RWPE2 (cell line): ENCODE measurements at regions not wholly inside any gene's neighbourhood (a gene's known extent, or its start where the extent isn't known, plus 50 kb on each side); places are given as distances from the start of the nearest gene placed in this dataset.
"Not testable (repeated sequence)": the region's sequence is repeated elsewhere in the genome, so short reads cannot be mapped to it uniquely, and the experiment has no call there.

Source experiments
- ATAC-seq: fragments of 200-7000 bp; cut with Tn5 transposase; 3 replicates; pipeline ENCODE4 v1.9.1; 2021; ENCODE audit warnings: low read depth
- DNase-seq: peaks from one replicate; pipeline ENCODE4 v3.0.0-alpha.2; 2020; ENCODE audit warnings: low spot score
- H3K27ac ChIP-seq: fragments of 450-650 bp; 2 replicates; pipeline ENCODE4 v1.5.1; 2017; ENCODE audit warnings: mild to moderate bottlenecking; ENCODE audit not compliant: poor library complexity, severe bottlenecking
- H3K27me3 ChIP-seq: fragments of 250-450 bp; sonication (Bioruptor Pico); 2 replicates; pipeline ENCODE4 v1.5.1; 2021; ENCODE audit warnings: mild to moderate bottlenecking, moderate library complexity; ENCODE audit not compliant: insufficient read depth, poor library complexity, severe bottlenecking
- H3K36me3 ChIP-seq: fragments of 250-450 bp; sonication (Bioruptor Pico); 2 replicates; pipeline ENCODE4 v1.5.1; 2020; ENCODE audit warnings: low read depth, mild to moderate bottlenecking, moderate library complexity
- H3K4me1 ChIP-seq: fragments of 250-450 bp; sonication (Bioruptor Pico); 2 replicates; pipeline ENCODE4 v1.5.1; 2021; ENCODE audit warnings: mild to moderate bottlenecking, moderate library complexity; ENCODE audit not compliant: insufficient read depth, poor library complexity, severe bottlenecking
- H3K4me3 ChIP-seq: fragments of 250-450 bp; sonication (Bioruptor Pico); 2 replicates; pipeline ENCODE4 v1.5.1; 2021; ENCODE audit warnings: mild to moderate bottlenecking, moderate library complexity; ENCODE audit not compliant: severe bottlenecking
- H3K9me3 ChIP-seq: fragments of 250-450 bp; sonication (Bioruptor Pico); 2 replicates; pipeline ENCODE4 v1.5.1; 2021; ENCODE audit warnings: mild to moderate bottlenecking, moderate library complexity; ENCODE audit not compliant: severe bottlenecking
- CTCF ChIP-seq: fragments of 450-650 bp; IDR thresholded peaks from one replicate; pipeline ENCODE4 v1.5.1; 2017; ENCODE audit warnings: mild to moderate bottlenecking, moderate library complexity; ENCODE audit not compliant: poor library complexity, severe bottlenecking

DNA sequence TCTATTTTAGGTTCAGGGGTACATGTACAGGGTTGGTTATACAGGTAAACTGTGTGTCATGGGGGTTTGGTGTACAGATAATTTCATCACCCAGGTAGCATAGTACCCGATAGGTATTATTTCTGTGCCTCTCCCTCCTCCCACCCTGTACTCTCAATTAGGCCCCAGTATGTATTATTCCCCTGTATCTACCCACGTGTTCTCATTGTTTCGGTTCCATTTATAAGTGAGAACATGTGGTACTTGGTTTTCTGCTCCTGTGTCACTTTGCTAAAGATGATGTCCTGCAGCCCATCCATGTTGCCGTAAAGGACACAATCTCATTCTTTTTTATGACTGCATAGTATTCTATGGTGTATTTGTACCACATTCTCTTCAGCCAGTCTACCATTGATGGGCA lies 96.8 kb upstream of the SLC24A2 start:
- DNase-seq: no peak
- no peak overlapping the region for H3K4me3 ChIP-seq
- no peak for TF ChIP-seq CTCF
- H3K27ac ChIP-seq: no peak overlapping the region
- H3K4me1 ChIP-seq: no peaks in the 10 kb centered on the region
- H3K36me3 ChIP-seq: no peaks in the 10 kb centered on the region
- no peaks in the 10 kb centered on the region for H3K27me3 ChIP-seq
- no peak for ATAC-seq
- no peaks in the 10 kb centered on the region for H3K9me3 ChIP-seq

DNA sequence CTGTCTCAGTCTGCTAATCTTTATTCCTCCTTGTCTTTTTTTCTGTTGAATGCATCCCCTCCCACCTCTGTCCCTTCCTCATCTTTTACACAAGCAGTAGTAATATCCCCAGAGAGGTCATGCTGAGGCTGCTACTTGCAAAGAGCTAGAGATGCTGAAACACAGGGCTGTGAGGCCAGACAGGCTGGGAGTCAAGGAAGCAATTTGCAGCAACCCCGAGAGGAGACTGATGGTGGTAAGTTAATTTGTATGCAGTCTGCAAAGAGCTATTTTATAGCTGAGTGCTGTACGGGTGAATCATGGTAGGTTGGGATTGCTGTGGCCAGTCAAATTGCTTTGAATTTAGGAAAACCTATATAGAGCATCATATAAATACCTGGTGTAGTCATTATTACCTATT lies 90.2 kb upstream of the SLC24A2 start:
- no peaks in the 10 kb centered on the region for H3K4me1 ChIP-seq
- no peak overlapping the region for H3K4me3 ChIP-seq
- DNase-seq (no peak), ATAC-seq (no peak)
- no peak for TF ChIP-seq CTCF
- H3K27ac ChIP-seq: no peak overlapping the region
- H3K9me3 ChIP-seq: no peaks in the 10 kb centered on the region
- no peaks in the 10 kb centered on the region for H3K36me3 ChIP-seq
- H3K27me3 ChIP-seq: no peaks in the 10 kb centered on the region

DNA sequence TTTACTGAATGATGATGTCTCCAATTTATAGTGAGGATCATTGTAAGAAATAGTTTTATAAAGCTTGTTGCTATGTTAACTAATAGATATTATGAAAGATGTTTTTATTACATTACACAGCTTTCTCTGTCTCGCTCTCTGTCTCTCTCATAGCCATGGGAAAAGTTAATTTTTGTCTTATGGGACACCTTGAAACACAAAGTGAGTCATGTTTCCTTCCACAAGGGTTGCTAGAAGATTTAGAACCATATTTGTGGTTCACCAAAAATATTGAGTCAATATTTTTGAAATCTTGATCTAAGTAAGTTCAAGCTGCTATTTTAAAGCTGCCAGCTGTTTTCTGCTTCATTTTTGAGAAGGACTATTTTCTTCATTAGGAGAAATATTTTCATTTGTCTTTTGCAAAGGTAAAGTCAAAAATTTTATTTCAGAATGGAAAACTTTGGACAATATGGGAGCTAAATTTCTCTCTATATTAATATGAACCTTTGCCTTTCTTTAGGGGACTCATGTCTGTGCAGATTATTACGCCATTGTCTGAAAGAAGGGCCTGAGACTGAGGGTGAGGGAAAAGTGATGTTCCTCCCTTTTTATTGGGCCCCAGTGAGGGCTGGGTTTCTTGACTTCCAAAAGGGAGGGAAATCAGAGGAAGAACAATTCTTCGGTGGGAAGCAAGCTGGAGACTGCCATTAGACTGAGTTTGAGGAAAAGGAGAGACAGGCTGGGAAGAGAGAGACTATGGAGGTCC lies 87.9 kb upstream of the SLC24A2 start:
- TF ChIP-seq CTCF: no peak
- no peak overlapping the region for H3K27ac ChIP-seq
- H3K27me3 ChIP-seq: no peaks in the 10 kb centered on the region
- no peaks in the 10 kb centered on the region for H3K4me1 ChIP-seq
- ATAC-seq: no peak
- H3K4me3 ChIP-seq: no peak overlapping the region
- H3K9me3 ChIP-seq: no peaks in the 10 kb centered on the region
- H3K36me3 ChIP-seq: no peaks in the 10 kb centered on the region
- no peak for DNase-seq

GRCh38 chr9:19875291-19875920 lies 86.6 kb upstream of the SLC24A2 start:
- no peaks in the 10 kb centered on the region for H3K27me3 ChIP-seq
- DNase-seq (no peak), ATAC-seq (no peak)
- H3K27ac ChIP-seq: no peak overlapping the region
- H3K36me3 ChIP-seq: no peaks in the 10 kb centered on the region
- H3K4me3 ChIP-seq: no peak overlapping the region
- H3K9me3 ChIP-seq: no peaks in the 10 kb centered on the region
- no peaks in the 10 kb centered on the region for H3K4me1 ChIP-seq
- TF ChIP-seq CTCF: no peak

GRCh38 chr9:19873188-19873587 lies 84.4 kb upstream of the SLC24A2 start:
- not testable (repeated sequence) for H3K27ac ChIP-seq, H3K27me3 ChIP-seq, H3K9me3 ChIP-seq, DNase-seq, H3K36me3 ChIP-seq, ATAC-seq, H3K4me3 ChIP-seq, H3K4me1 ChIP-seq
